ENCODE measurements at regions not wholly inside any gene's neighbourhood (a gene's known extent, or its start where the extent isn't known, plus 50 kb on each side); places are given as distances from the start of the nearest gene placed in this dataset.

GRCh38 chr22:35138521-35138920 lies 72.6 kb downstream of the ISX start:
- DNase-seq (ENCODE audit: extremely low spot score, unreplicated experiment) = no peak
- Mint-ChIP-seq H3K4me1 (ENCODE audit: unreplicated experiment) (peaks cover 9% of the 10 kb centered on the region), H3K36me3 (no peaks in the 10 kb centered on the region), H3K9me3 (no peaks in the 10 kb centered on the region), H3K27me3 (peaks cover 13% of the 10 kb centered on the region), H3K27ac (no peak overlapping the region), H3K4me3 (no peak overlapping the region)
- no peak for TF ChIP-seq CTCF (conservative IDR thresholded peaks at IDR 0.05)

- Mint-ChIP-seq H3K4me3 (no peak overlapping the region), H3K27ac (no peak overlapping the region), H3K9me3 (no peaks in the 10 kb centered on the region), H3K4me1 (ENCODE audit: unreplicated experiment) (no peaks in the 10 kb centered on the region), H3K27me3 (peaks cover 12% of the 10 kb centered on the region), H3K36me3 (no peaks in the 10 kb centered on the region)
- DNase-seq (ENCODE audit: extremely low spot score, unreplicated experiment) = no peak
- peak; percentile 21 for TF ChIP-seq CTCF (conservative IDR thresholded peaks at IDR 0.05)
These were observed 75.2 kb downstream of the ISX start for GRCh38 chr22:35140879-35141745.

GRCh38 chr22:35148381-35148780 lies 82.4 kb downstream of the ISX start:
- H3K9me3 Mint-ChIP-seq = no peaks in the 10 kb centered on the region
- H3K27me3 Mint-ChIP-seq = peaks cover 56% of the 10 kb centered on the region
- peaks cover 6% of the 10 kb centered on the region for H3K4me1 Mint-ChIP-seq (ENCODE audit: unreplicated experiment)
- no peaks in the 10 kb centered on the region for H3K36me3 Mint-ChIP-seq
- TF ChIP-seq CTCF (conservative IDR thresholded peaks at IDR 0.05) = no peak
- no peak for DNase-seq (ENCODE audit: extremely low spot score, unreplicated experiment)
- H3K4me3 Mint-ChIP-seq = no peak overlapping the region
- no peak overlapping the region for H3K27ac Mint-ChIP-seq

- TF ChIP-seq CTCF (conservative IDR thresholded peaks at IDR 0.05) = no peak
- DNase-seq (ENCODE audit: extremely low spot score, unreplicated experiment) = no peak
- H3K4me3 Mint-ChIP-seq = no peak overlapping the region
- no peaks in the 10 kb centered on the region for H3K9me3 Mint-ChIP-seq
- no peak overlapping the region for H3K27ac Mint-ChIP-seq
- H3K27me3 Mint-ChIP-seq = peaks cover 55% of the 10 kb centered on the region
- H3K36me3 Mint-ChIP-seq = no peaks in the 10 kb centered on the region
- peaks cover 6% of the 10 kb centered on the region for H3K4me1 Mint-ChIP-seq (ENCODE audit: unreplicated experiment)
These were observed 83.0 kb downstream of the ISX start for GRCh38 chr22:35148866-35149548.

GRCh38 chr22:35150183-35151107 lies 84.5 kb downstream of the ISX start:
- peak; percentile 78 for DNase-seq (ENCODE audit: extremely low spot score, unreplicated experiment)
- Mint-ChIP-seq H3K27me3 (peaks cover 65% of the 10 kb centered on the region), H3K4me1 (ENCODE audit: unreplicated experiment) (peaks cover 6% of the 10 kb centered on the region), H3K36me3 (no peaks in the 10 kb centered on the region), H3K4me3 (no peak overlapping the region), H3K27ac (peak overlapping the region; percentile 9), H3K9me3 (no peaks in the 10 kb centered on the region)
- TF ChIP-seq CTCF (conservative IDR thresholded peaks at IDR 0.05) = peak; percentile 89

Data from type B pancreatic cell (in vitro differentiated cells).